Esophagus squamous epithelium (tissue), 4 donors: ENCODE measurements at regions not wholly inside any gene's neighbourhood (a gene's known extent, or its start where the extent isn't known, plus 50 kb on each side); places are given as distances from the start of the nearest gene placed in this dataset.

ENCODE experiments used
- POLR2A ChIP-seq, 4 donors: fragments of 450-650 bp; IDR thresholded peaks; one replicate each; pipeline ENCODE4 v1.6.1; 2017; ENCODE audit warnings: antibody characterized with exemption in 4 of 4, mild to moderate bottlenecking in 4 of 4, moderate library complexity in 3 of 4
- TF ChIP-seq, protein P1 (sequence below), 6 experiments: fragments of 450-650 bp in 4 of 6; fragments of 200-600 bp in 2 of 6; sonication (generic) in 2 of 6; IDR thresholded peaks; one replicate each; pipeline ENCODE4 v1.5.1; 2016 to 2019; ENCODE audit warnings: antibody characterized with exemption in 6 of 6, mild to moderate bottlenecking in 4 of 6, moderate library complexity in 4 of 6

DNA sequence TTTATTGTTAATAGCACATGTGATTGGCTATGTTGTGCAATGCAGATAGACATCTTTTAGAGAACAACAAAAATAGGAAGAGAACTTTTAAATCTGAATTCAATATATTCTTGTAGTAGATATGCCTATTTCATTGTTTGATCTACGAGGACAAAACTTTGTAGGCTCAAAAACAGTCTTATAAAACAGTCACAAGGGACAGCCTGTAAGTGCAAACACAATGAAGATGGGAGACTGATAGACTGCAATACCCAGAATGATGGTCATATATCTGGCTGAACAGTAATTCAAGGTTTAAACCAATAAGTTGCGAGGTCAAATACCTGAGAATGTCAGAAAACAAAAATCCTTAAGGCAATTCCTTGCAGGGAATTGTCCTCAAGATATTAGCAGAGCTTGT lies 1342.9 kb upstream of the ADGRB3 start:
- TF ChIP-seq, protein P1, sequence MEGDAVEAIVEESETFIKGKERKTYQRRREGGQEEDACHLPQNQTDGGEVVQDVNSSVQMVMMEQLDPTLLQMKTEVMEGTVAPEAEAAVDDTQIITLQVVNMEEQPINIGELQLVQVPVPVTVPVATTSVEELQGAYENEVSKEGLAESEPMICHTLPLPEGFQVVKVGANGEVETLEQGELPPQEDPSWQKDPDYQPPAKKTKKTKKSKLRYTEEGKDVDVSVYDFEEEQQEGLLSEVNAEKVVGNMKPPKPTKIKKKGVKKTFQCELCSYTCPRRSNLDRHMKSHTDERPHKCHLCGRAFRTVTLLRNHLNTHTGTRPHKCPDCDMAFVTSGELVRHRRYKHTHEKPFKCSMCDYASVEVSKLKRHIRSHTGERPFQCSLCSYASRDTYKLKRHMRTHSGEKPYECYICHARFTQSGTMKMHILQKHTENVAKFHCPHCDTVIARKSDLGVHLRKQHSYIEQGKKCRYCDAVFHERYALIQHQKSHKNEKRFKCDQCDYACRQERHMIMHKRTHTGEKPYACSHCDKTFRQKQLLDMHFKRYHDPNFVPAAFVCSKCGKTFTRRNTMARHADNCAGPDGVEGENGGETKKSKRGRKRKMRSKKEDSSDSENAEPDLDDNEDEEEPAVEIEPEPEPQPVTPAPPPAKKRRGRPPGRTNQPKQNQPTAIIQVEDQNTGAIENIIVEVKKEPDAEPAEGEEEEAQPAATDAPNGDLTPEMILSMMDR (IDR thresholded peaks at IDR 0.05): no peak
- no peak for TF ChIP-seq POLR2A (IDR thresholded peaks at IDR 0.05)
